Glomerular visceral epithelial cell (primary cell): ENCODE measurements at regions not wholly inside any gene's neighbourhood (a gene's known extent, or its start where the extent isn't known, plus 50 kb on each side); places are given as distances from the start of the nearest gene placed in this dataset.
"Not testable (repeated sequence)": the region's sequence is repeated elsewhere in the genome, so short reads cannot be mapped to it uniquely, and the experiment has no call there.

Source experiments
- DNase-seq: peaks from one replicate; pipeline ENCODE4 v3.0.0-alpha.2; 2016; ENCODE audit errors: extremely low spot score

DNA sequence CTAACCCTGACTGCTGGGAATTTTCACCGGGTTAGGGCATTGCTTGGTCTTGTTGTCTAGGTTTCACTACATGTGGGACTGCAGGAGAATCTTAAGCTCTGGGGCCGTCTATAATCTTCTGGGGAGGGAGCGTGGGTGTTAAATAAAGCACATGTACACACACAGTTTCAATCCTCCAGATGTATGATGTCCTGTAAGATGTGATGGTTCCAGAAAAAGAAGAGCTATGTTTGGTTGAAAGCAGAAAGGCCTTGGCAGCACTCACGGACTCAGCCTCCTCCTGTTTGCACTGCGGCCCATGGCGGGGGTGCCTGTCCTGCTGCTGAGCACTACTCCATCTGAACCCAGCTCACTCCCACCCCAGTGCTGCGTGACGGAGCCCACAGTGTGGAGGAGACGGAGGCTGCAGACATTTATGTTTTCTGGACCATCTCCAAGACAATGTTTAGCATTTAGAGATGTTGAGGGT lies 343.5 kb downstream of the TEX29 start:
- no peak for DNase-seq

DNA sequence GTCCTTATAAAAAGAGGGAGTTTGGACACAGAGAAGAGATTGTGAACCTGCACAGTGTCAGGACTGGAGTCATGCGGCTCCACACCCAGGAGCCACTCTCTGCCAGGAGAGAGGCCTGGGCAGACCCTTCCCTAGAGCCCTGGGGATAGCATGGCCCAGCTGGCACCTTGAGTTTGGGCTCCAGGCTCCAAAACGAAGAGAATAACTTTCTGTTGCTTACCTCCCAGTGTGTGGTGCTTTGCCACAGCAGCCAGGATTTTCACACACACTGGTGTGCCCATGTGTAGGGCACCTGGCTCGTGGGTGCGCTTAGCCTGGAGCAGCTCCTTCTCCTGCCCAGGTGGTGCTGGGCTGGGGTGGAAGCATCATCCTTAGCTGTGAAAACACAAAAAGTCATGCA lies 344.3 kb downstream of the TEX29 start:
- no peak for DNase-seq

- DNase-seq = no peak
These were observed 345.3 kb downstream of the TEX29 start for GRCh38 chr13:111665691-111666095.

GRCh38 chr13:111666164-111666776 lies 345.8 kb downstream of the TEX29 start:
- no peak for DNase-seq

DNA sequence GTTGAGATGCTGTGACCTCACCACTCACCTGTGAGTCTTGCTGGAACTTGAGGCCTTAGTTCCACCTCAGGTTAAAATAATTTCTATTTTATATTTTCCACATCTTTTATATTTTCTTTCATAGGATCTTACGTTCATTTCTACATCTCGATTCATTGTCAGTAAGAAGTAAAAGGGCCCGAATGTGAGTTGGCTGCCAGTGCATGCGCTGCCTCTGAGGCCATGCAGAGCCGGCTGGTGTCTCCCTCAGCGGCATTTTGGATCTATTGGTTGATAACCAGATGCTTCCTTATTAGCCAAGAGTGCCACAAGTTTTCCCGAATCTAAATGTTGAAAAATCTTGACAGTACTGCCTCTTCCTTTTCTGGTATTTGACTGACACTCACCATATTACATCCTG lies 347.3 kb downstream of the TEX29 start:
- no peak for DNase-seq

GRCh38 chr13:111668451-111668850 lies 348.0 kb downstream of the TEX29 start:
- DNase-seq = no peak

DNA sequence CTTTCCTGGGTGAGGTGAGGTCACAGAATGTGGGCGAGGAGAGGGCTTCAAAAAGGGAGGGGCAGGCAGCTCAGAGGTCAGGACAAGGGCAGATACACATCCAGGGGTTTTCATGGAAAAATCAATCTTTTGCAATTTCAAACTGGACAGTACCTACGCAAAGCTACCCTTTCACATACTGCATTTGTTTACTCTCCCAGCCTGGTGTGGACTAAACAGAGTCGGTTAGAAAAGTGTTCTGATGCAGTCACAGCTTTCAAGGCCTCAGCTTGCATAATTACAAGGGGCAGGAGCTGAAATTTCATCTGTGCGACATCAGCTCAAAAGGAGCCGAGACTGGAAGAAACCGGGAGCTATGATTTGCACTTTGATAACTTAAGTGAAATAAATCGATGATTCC lies 351.8 kb downstream of the TEX29 start:
- not testable (repeated sequence) for DNase-seq

DNA sequence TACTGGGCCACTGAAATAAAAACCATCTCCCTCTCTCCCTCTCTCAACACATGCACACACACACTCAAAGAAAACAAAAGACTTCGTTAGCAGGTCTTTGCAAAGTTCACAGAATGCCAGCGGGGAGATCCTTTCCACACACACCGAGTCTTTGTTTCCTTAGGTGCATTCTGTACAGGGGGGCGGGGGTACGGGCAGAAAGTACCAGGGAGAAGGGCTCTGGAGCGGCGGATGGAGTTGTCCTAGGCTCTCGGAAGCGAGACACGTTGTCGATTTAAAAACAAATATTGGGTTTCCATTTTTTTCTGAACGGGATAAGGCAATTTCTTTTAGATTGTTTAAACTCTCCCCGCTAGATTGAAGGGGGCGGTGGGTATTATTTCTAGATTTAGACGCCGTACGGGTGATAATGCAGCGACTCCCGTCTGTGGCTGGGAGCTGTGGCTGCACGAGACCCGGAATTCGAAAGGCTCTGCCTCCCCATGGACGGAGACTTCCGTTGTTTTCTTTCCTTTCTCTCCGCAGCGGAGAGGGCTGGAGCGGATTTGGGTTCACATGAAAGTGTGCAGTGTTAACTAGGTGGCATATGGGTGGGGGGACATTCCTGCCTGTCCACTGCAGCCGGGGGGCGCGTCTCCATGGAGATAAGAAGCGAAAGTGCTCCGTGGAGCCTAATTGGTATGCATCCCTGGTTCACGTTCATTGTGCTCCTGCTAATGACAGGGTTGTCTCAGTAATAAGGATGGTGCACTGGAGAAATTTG lies 357.9 kb downstream of the TEX29 start:
- not testable (repeated sequence) for DNase-seq

DNA sequence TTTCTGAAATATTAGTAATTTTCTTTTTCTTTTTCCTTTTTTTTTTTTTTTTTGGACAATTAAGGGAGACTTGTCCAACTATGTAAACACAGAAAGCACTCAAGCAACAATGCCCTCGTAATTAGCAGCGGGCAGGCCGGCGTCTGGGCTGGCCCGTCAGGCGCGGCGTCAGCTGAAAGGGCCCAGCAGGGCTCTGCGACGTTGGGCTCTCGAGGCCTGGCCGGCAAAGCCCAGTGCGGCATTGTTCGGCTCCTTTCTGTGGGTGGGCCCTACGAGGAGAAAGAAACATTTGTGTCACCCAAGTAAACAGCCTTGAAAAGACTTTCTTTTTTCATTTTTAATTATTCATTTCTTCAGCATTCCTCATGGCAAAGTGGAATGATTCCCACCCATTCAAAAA lies 359.2 kb downstream of the TEX29 start:
- not testable (repeated sequence) for DNase-seq

GRCh38 chr13:111680100-111680499 lies 359.7 kb downstream of the TEX29 start:
- not testable (repeated sequence) for DNase-seq

GRCh38 chr13:111692028-111692427 lies 371.6 kb downstream of the TEX29 start:
- not testable (repeated sequence) for DNase-seq

- DNase-seq = not testable (repeated sequence)
These were observed 370.8 kb upstream of the SOX1 start for GRCh38 chr13:111696121-111696520.

DNA sequence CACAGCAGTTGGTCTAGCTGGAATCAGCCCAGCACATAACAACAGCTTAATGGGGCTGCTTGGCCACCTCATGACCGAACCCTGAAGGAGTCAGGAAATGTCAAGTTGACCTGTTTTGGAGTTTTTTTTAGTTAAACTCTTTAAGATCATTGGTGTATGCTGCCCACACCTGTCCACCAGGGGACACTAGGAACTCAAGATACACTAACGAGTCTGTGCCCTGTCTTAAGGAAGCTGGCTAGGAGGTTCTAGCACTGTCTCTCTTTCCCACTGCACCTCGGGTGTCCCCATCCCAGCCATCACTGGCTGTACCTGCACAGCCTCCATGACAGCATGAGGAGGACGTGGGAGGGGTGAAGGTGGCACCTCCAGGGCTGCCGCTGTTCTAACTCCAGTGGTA lies 364.9 kb upstream of the SOX1 start:
- DNase-seq = not testable (repeated sequence)
